GM23338 (cell line): ENCODE measurements at regions not wholly inside any gene's neighbourhood (a gene's known extent, or its start where the extent isn't known, plus 50 kb on each side); places are given as distances from the start of the nearest gene placed in this dataset.

ENCODE experiments used
- ATAC-seq: fragments of 200-7000 bp; cut with Tn5 transposase; 3 replicates; pipeline ENCODE4 v1.9.1; 2020
- DNase-seq: peaks from one replicate; pipeline ENCODE4 v3.0.0-alpha.2; 2015; ENCODE audit warnings: low spot score
- H2AFZ ChIP-seq: fragments of 200-600 bp; sonication (generic); 2 replicates; pipeline ENCODE4 v1.8.0; 2016; ENCODE audit warnings: antibody characterized with exemption, mild to moderate bottlenecking, moderate library complexity
- H3F3A ChIP-seq: fragments of 200-600 bp; sonication (generic); replicated peaks from 2 replicates; pipeline ENCODE4 v1.8.0; 2017; ENCODE audit warnings: antibody characterized with exemption, mixed run types, low read depth
- H3K27ac ChIP-seq: fragments of 200-600 bp; sonication (generic); 2 replicates; pipeline ENCODE4 v1.6.1; 2016; ENCODE audit warnings: low read depth
- H3K27me3 ChIP-seq: fragments of 200-600 bp; sonication (generic); 2 replicates; pipeline ENCODE4 v1.8.0; 2016; ENCODE audit warnings: mild to moderate bottlenecking, mixed run types, moderate library complexity; ENCODE audit not compliant: insufficient read depth
- H3K36me3 ChIP-seq: fragments of 200-600 bp; sonication (generic); 2 replicates; pipeline ENCODE4 v1.8.0; 2016; ENCODE audit warnings: mild to moderate bottlenecking; ENCODE audit not compliant: insufficient read depth
- H3K4me1 ChIP-seq: fragments of 200-600 bp; sonication (generic); 2 replicates; pipeline ENCODE4 v1.8.0; 2016; ENCODE audit warnings: mild to moderate bottlenecking, moderate library complexity; ENCODE audit not compliant: insufficient read depth
- H3K4me2 ChIP-seq: fragments of 200-600 bp; sonication (generic); 2 replicates; pipeline ENCODE4 v1.7.1; 2017; ENCODE audit warnings: mixed run types
- H3K4me3 ChIP-seq: fragments of 200-600 bp; sonication (generic); 2 replicates; pipeline ENCODE4 v1.6.1; 2016; ENCODE audit warnings: mixed run types
- H3K79me2 ChIP-seq: fragments of 200-600 bp; sonication (generic); replicated peaks from 2 replicates; pipeline ENCODE4 v1.8.0; 2017; ENCODE audit warnings: mild to moderate bottlenecking; ENCODE audit not compliant: insufficient read depth
- H3K9me2 ChIP-seq: fragments of 200-600 bp; sonication (generic); 2 replicates; pipeline ENCODE4 v1.8.0; 2017; ENCODE audit not compliant: insufficient read depth
- H4K20me1 ChIP-seq: fragments of 200-600 bp; sonication (generic); replicated peaks from 2 replicates; pipeline ENCODE4 v1.8.0; 2017; ENCODE audit warnings: mild to moderate bottlenecking; ENCODE audit not compliant: insufficient read depth
- H3K27ac Mint-ChIP-seq: 2 replicates; pipeline ENCODE4 v1.8.0; 2020; ENCODE audit warnings: inconsistent platforms, mild to moderate bottlenecking, moderate library complexity, mixed read lengths
- H3K27me3 Mint-ChIP-seq: 3 replicates; pipeline ENCODE4 v1.8.0; 2022; ENCODE audit warnings: low read depth, mild to moderate bottlenecking, moderate library complexity, mixed read lengths, inconsistent platforms; ENCODE audit not compliant: insufficient read depth, poor library complexity
- H3K36me3 Mint-ChIP-seq: 3 replicates; pipeline ENCODE4 v1.8.0; 2021; ENCODE audit warnings: low read depth, mild to moderate bottlenecking, inconsistent platforms, moderate library complexity, mixed read lengths
- H3K4me1 Mint-ChIP-seq: 3 replicates; pipeline ENCODE4 v1.8.0; 2020; ENCODE audit warnings: mild to moderate bottlenecking, inconsistent platforms, mixed read lengths
- H3K4me3 Mint-ChIP-seq: 3 replicates; pipeline ENCODE4 v1.8.0; 2021; ENCODE audit warnings: moderate library complexity, mild to moderate bottlenecking, inconsistent platforms, mixed read lengths
- H3K9me3 Mint-ChIP-seq: 3 replicates; pipeline ENCODE4 v1.8.0; 2020; ENCODE audit warnings: moderate library complexity, mild to moderate bottlenecking, inconsistent platforms, mixed read lengths
- CREB1 ChIP-seq: fragments of 250-450 bp; sonication (Bioruptor Pico); IDR thresholded peaks from 2 replicates; pipeline ENCODE4 v1.5.0; 2020; ENCODE audit warnings: low read depth, mild to moderate bottlenecking, moderate library complexity
- CTCF ChIP-seq, 2 experiments: fragments of 200-600 bp in 1 of 2; sonication (generic) in 1 of 2; conservative IDR thresholded peaks; 2 replicates each; pipeline versions ENCODE4 v1.5.1 to v1.6.1; 2016 to 2017; ENCODE audit warnings: antibody characterized with exemption in 2 of 2, low read depth in 2 of 2, mild to moderate bottlenecking in 2 of 2, moderate library complexity in 1 of 2
- EZH2 ChIP-seq: fragments of 200-600 bp; sonication (generic); IDR thresholded peaks from one replicate; pipeline ENCODE4 v1.8.0; 2017; ENCODE audit warnings: antibody characterized with exemption, mild to moderate bottlenecking, low read depth; ENCODE audit not compliant: unreplicated experiment
- EZH2phosphoT487 ChIP-seq: fragments of 200-600 bp; sonication (generic); IDR thresholded peaks from one replicate; pipeline ENCODE4 v1.8.1; 2018; ENCODE audit warnings: antibody characterized with exemption; ENCODE audit not compliant: unreplicated experiment
- JUNB ChIP-seq: IDR thresholded peaks from one replicate; pipeline ENCODE4 v1.6.1; 2016; ENCODE audit warnings: antibody characterized with exemption; ENCODE audit not compliant: unreplicated experiment
- NANOG ChIP-seq: IDR thresholded peaks from 2 replicates; pipeline ENCODE4 v1.6.1; 2016; ENCODE audit warnings: antibody characterized with exemption, borderline replicate concordance
- POLR2AphosphoS5 ChIP-seq: IDR thresholded peaks from 2 replicates; pipeline ENCODE4 v1.6.1; 2016; ENCODE audit warnings: antibody characterized with exemption, low read depth
- REST ChIP-seq: IDR thresholded peaks from one replicate; pipeline ENCODE4 v1.6.1; 2018; ENCODE audit warnings: antibody characterized with exemption; ENCODE audit not compliant: unreplicated experiment
- STAT1 ChIP-seq: IDR thresholded peaks from one replicate; pipeline ENCODE4 v1.6.1; 2016; ENCODE audit warnings: antibody characterized with exemption; ENCODE audit not compliant: unreplicated experiment
- ZNF114 ChIP-seq: fragments of 250-450 bp; sonication (Bioruptor Pico); IDR thresholded peaks from 2 replicates; pipeline ENCODE4 v1.5.0; 2020; ENCODE audit warnings: mild to moderate bottlenecking, moderate library complexity
- ZNF462 ChIP-seq: fragments of 250-450 bp; sonication (Bioruptor Pico); IDR thresholded peaks from 2 replicates; pipeline ENCODE4 v1.5.0; 2020; ENCODE audit warnings: mild to moderate bottlenecking, moderate library complexity

GRCh38 chr12:67589078-67589477, 59.5 kb upstream of the DYRK2 start (continued):
- TF ChIP-seq CTCF (conservative IDR thresholded peaks at IDR 0.05; ENCODE audit: low read depth in 2 of 2) (no peak), NANOG (no peak), EZH2 (no peak), POLR2AphosphoS5 (no peak)

GRCh38 chr12:67590149-67590790, 58.3 kb upstream of the DYRK2 start:
- Histone ChIP-seq H3K27me3 (no peaks in the 10 kb centered on the region), H2AFZ (no peak overlapping the region), H3K36me3 (no peaks in the 10 kb centered on the region), H3K27ac (no peak overlapping the region), H3K79me2 (no peaks in the 10 kb centered on the region), H3K4me3 (no peak overlapping the region), H3K4me1 (peaks cover 6% of the 10 kb centered on the region; the same call in 1 of the 2 replicates), H4K20me1 (no peaks in the 10 kb centered on the region), H3K9me2 (no peaks in the 10 kb centered on the region), H3K4me2 (no peak overlapping the region), H3F3A (no peaks in the 10 kb centered on the region)
- Mint-ChIP-seq H3K4me1 (peaks cover 7% of the 10 kb centered on the region), H3K4me3 (no peak overlapping the region), H3K36me3 (no peaks in the 10 kb centered on the region), H3K27me3 (peaks cover 1% of the 10 kb centered on the region), H3K9me3 (no peaks in the 10 kb centered on the region), H3K27ac (no peak overlapping the region)
- ATAC-seq (no peak), DNase-seq (no peak)
- TF ChIP-seq ZNF114 (no peak), STAT1 (no peak), REST (no peak), EZH2phosphoT487 (no peak), CREB1 (CRISPR knock-in tag) (no peak), EZH2 (no peak), JUNB (no peak), ZNF462 (CRISPR knock-in tag) (no peak), CTCF (conservative IDR thresholded peaks at IDR 0.05; ENCODE audit: low read depth in 2 of 2) (no peak)
